ENCODE measurements at regions not wholly inside any gene's neighbourhood (a gene's known extent, or its start where the extent isn't known, plus 50 kb on each side); places are given as distances from the start of the nearest gene placed in this dataset.
A peak's percentile ranks its signal among the peaks of the same experiment; 100 is the strongest.

GRCh38 chr16:80009971-80010659, 409.6 kb upstream of the MAF start:
- DNase-seq (ENCODE audit: low read depth): no peak
- no peak for TF ChIP-seq CTCF (IDR thresholded peaks at IDR 0.05; ENCODE audit: low read length, missing control alignments)
- H3K4me3 ChIP-seq (replicated peaks; ENCODE audit: low read depth, low read length): no peak overlapping the region

- no peak for DNase-seq (ENCODE audit: low read depth)
- TF ChIP-seq CTCF (IDR thresholded peaks at IDR 0.05; ENCODE audit: low read length, missing control alignments): no peak
- H3K4me3 ChIP-seq (replicated peaks; ENCODE audit: low read depth, low read length): no peak overlapping the region
Observed at GRCh38 chr16:80008857-80009256, 408.3 kb upstream of the MAF start.

- TF ChIP-seq CTCF (IDR thresholded peaks at IDR 0.05; ENCODE audit: low read length, missing control alignments): no peak
- no peak overlapping the region for H3K4me3 ChIP-seq (replicated peaks; ENCODE audit: low read depth, low read length)
- DNase-seq (ENCODE audit: low read depth): no peak
Observed at GRCh38 chr16:80007231-80007630, 406.7 kb upstream of the MAF start.

GRCh38 chr16:80006241-80007215, 406.0 kb upstream of the MAF start:
- TF ChIP-seq CTCF (IDR thresholded peaks at IDR 0.05; ENCODE audit: low read length, missing control alignments): no peak
- peak; percentile 14 for DNase-seq (ENCODE audit: low read depth)
- no peak overlapping the region for H3K4me3 ChIP-seq (replicated peaks; ENCODE audit: low read depth, low read length)

- TF ChIP-seq CTCF (IDR thresholded peaks at IDR 0.05; ENCODE audit: low read length, missing control alignments): no peak
- DNase-seq (ENCODE audit: low read depth): no peak
- H3K4me3 ChIP-seq (replicated peaks; ENCODE audit: low read depth, low read length): no peak overlapping the region
Observed at GRCh38 chr16:80004113-80004512, 403.6 kb upstream of the MAF start.

GRCh38 chr16:80002261-80002660, 401.7 kb upstream of the MAF start:
- TF ChIP-seq CTCF (IDR thresholded peaks at IDR 0.05; ENCODE audit: low read length, missing control alignments): no peak
- no peak overlapping the region for H3K4me3 ChIP-seq (replicated peaks; ENCODE audit: low read depth, low read length)
- no peak for DNase-seq (ENCODE audit: low read depth)
